ENCODE measurements at regions not wholly inside any gene's neighbourhood (a gene's known extent, or its start where the extent isn't known, plus 50 kb on each side); places are given as distances from the start of the nearest gene placed in this dataset.

DNA sequence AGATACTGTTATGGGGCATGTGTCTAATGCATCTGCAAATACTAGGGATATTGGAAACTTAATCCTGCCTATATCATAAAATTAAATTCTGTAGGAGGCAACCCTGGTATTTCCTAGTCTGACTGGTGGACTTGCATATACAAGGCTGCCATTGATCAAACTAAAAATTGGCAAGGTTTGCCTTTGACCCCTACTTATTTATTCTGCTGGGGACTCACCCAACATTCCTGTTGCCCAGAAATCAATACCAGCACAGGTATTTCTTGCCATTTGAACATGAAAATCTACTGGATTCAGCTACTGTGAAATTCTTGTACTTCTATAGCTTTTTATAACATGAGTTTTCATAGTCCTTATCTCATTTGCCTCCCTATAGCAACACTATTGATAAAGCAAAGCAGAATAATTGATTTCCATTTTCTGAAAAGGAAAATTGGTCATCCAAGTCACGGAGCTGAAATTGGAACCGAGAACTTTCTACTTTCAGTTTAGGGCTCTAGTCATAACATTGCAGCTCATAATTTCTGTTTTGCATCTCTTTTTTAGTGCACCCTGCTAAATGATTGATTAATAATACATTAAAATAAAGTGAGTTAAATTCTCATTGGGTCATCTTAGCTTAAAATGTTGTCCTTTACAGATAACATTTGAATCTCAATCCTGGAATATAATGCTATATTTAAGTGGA is 365.2 kb downstream of the MFSD1 start (continued):
- TF ChIP-seq, protein P1, sequence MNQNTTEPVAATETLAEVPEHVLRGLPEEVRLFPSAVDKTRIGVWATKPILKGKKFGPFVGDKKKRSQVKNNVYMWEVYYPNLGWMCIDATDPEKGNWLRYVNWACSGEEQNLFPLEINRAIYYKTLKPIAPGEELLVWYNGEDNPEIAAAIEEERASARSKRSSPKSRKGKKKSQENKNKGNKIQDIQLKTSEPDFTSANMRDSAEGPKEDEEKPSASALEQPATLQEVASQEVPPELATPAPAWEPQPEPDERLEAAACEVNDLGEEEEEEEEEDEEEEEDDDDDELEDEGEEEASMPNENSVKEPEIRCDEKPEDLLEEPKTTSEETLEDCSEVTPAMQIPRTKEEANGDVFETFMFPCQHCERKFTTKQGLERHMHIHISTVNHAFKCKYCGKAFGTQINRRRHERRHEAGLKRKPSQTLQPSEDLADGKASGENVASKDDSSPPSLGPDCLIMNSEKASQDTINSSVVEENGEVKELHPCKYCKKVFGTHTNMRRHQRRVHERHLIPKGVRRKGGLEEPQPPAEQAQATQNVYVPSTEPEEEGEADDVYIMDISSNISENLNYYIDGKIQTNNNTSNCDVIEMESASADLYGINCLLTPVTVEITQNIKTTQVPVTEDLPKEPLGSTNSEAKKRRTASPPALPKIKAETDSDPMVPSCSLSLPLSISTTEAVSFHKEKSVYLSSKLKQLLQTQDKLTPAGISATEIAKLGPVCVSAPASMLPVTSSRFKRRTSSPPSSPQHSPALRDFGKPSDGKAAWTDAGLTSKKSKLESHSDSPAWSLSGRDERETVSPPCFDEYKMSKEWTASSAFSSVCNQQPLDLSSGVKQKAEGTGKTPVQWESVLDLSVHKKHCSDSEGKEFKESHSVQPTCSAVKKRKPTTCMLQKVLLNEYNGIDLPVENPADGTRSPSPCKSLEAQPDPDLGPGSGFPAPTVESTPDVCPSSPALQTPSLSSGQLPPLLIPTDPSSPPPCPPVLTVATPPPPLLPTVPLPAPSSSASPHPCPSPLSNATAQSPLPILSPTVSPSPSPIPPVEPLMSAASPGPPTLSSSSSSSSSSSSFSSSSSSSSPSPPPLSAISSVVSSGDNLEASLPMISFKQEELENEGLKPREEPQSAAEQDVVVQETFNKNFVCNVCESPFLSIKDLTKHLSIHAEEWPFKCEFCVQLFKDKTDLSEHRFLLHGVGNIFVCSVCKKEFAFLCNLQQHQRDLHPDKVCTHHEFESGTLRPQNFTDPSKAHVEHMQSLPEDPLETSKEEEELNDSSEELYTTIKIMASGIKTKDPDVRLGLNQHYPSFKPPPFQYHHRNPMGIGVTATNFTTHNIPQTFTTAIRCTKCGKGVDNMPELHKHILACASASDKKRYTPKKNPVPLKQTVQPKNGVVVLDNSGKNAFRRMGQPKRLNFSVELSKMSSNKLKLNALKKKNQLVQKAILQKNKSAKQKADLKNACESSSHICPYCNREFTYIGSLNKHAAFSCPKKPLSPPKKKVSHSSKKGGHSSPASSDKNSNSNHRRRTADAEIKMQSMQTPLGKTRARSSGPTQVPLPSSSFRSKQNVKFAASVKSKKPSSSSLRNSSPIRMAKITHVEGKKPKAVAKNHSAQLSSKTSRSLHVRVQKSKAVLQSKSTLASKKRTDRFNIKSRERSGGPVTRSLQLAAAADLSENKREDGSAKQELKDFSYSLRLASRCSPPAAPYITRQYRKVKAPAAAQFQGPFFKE (tag by site-specific recombination; IDR thresholded peaks at IDR 0.05; ENCODE audit: borderline replicate concordance) = no peak
- TF ChIP-seq ZNF138 (tag by site-specific recombination; IDR thresholded peaks at IDR 0.05; ENCODE audit: borderline replicate concordance) (no peak), ZNF670 (tag by site-specific recombination; IDR thresholded peaks at IDR 0.05; ENCODE audit: low read depth) (no peak)

DNA sequence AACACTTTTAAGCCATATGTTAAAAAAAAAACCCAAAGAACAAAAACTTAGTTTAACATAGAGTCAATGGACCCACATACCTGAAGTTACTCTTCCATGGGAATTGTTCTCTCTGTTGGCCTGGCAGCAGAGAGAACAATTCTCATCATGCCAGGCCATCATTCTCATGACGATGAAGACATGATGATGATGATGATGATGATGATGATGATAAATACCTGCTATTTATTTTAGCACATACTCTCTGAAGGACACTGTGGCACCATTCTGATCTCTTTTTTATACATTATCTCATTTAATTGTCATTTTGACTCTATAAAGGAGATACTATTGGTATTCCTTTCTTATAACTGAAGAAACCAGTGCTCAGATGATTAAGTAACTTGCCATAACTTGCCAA is 366.9 kb downstream of the MFSD1 start:
- POLR2A ChIA-PET = no interaction called here
- TF ChIP-seq, protein P2, sequence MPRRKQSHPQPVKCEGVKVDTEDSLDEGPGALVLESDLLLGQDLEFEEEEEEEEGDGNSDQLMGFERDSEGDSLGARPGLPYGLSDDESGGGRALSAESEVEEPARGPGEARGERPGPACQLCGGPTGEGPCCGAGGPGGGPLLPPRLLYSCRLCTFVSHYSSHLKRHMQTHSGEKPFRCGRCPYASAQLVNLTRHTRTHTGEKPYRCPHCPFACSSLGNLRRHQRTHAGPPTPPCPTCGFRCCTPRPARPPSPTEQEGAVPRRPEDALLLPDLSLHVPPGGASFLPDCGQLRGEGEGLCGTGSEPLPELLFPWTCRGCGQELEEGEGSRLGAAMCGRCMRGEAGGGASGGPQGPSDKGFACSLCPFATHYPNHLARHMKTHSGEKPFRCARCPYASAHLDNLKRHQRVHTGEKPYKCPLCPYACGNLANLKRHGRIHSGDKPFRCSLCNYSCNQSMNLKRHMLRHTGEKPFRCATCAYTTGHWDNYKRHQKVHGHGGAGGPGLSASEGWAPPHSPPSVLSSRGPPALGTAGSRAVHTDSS (tag by site-specific recombination; IDR thresholded peaks at IDR 0.05) = peak; percentile 71
- TF ChIP-seq, protein P3, sequence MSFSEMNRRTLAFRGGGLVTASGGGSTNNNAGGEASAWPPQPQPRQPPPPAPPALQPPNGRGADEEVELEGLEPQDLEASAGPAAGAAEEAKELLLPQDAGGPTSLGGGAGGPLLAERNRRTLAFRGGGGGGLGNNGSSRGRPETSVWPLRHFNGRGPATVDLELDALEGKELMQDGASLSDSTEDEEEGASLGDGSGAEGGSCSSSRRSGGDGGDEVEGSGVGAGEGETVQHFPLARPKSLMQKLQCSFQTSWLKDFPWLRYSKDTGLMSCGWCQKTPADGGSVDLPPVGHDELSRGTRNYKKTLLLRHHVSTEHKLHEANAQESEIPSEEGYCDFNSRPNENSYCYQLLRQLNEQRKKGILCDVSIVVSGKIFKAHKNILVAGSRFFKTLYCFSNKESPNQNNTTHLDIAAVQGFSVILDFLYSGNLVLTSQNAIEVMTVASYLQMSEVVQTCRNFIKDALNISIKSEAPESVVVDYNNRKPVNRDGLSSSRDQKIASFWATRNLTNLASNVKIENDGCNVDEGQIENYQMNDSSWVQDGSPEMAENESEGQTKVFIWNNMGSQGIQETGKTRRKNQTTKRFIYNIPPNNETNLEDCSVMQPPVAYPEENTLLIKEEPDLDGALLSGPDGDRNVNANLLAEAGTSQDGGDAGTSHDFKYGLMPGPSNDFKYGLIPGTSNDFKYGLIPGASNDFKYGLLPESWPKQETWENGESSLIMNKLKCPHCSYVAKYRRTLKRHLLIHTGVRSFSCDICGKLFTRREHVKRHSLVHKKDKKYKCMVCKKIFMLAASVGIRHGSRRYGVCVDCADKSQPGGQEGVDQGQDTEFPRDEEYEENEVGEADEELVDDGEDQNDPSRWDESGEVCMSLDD (tag by site-specific recombination; IDR thresholded peaks at IDR 0.05) = no peak
- no peak overlapping the region for H3K4me3 ChIP-seq (ENCODE audit: low read depth, low read length)
- no peaks in the 10 kb centered on the region for H3K4me1 ChIP-seq (ENCODE audit: control insufficient read depth, insufficient read depth, low read length)
- no peak overlapping the region for H3K27ac ChIP-seq (ENCODE audit: extremely low read depth, low read depth, low read length)
- H3K9me3 ChIP-seq (ENCODE audit: control insufficient read depth, insufficient read depth, low read depth, low read length) = no peaks in the 10 kb centered on the region
- H3K36me3 ChIP-seq (ENCODE audit: control insufficient read depth in 2 of 2, insufficient read depth in 1 of 2, low read length in 2 of 2) = no peaks in the 10 kb centered on the region
- CTCF ChIA-PET = no interaction called here

DNA sequence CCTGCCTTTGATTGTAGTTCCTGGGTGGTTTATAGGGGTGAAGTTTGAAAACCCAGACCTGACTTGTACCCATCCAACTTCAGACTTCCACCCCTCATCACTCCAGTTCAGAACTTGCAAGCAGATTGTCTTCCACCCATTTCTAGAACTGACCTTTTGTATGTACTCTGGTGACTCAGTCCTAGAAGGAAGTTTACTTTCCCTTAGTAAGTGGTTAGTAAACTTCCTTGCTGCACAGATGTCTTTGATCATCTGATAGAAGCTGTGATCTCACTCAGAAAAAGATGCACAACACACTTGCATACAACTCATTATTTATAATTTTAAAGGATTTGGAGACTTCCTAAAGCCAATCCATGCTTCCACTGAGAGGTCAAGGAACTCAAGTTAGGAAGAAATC is 368.0 kb downstream of the MFSD1 start:
- POLR2A ChIA-PET = no interaction called here
- H3K36me3 ChIP-seq (ENCODE audit: control insufficient read depth in 2 of 2, insufficient read depth in 1 of 2, low read length in 2 of 2) = no peaks in the 10 kb centered on the region
- TF ChIP-seq RBAK (tag by site-specific recombination; IDR thresholded peaks at IDR 0.05) = no peak
- no peak for TF ChIP-seq TRIM28 (IDR thresholded peaks at IDR 0.05; ENCODE audit: borderline replicate concordance, low read length)
- TF ChIP-seq, protein P4, sequence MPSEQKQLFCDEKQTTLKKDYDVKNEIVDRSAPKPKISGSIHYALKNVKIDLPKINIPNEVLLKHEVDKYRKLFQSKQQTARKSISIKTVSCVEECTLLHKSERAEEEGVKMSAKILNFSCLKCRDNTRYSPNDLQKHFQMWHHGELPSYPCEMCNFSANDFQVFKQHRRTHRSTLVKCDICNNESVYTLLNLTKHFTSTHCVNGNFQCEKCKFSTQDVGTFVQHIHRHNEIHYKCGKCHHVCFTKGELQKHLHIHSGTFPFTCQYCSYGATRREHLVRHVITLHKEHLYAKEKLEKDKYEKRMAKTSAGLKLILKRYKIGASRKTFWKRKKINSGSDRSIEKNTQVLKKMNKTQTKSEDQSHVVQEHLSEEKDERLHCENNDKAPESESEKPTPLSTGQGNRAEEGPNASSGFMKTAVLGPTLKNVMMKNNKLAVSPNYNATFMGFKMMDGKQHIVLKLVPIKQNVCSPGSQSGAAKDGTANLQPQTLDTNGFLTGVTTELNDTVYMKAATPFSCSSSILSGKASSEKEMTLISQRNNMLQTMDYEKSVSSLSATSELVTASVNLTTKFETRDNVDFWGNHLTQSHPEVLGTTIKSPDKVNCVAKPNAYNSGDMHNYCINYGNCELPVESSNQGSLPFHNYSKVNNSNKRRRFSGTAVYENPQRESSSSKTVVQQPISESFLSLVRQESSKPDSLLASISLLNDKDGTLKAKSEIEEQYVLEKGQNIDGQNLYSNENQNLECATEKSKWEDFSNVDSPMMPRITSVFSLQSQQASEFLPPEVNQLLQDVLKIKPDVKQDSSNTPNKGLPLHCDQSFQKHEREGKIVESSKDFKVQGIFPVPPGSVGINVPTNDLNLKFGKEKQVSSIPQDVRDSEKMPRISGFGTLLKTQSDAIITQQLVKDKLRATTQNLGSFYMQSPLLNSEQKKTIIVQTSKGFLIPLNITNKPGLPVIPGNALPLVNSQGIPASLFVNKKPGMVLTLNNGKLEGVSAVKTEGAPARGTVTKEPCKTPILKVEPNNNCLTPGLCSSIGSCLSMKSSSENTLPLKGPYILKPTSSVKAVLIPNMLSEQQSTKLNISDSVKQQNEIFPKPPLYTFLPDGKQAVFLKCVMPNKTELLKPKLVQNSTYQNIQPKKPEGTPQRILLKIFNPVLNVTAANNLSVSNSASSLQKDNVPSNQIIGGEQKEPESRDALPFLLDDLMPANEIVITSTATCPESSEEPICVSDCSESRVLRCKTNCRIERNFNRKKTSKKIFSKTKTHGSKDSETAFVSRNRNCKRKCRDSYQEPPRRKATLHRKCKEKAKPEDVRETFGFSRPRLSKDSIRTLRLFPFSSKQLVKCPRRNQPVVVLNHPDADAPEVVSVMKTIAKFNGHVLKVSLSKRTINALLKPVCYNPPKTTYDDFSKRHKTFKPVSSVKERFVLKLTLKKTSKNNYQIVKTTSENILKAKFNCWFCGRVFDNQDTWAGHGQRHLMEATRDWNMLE (tag by site-specific recombination; conservative IDR thresholded peaks at IDR 0.05; ENCODE audit: low read depth) = no peak
- TF ChIP-seq ZNF747 (tag by site-specific recombination; IDR thresholded peaks at IDR 0.05) = no peak
- TF ChIP-seq KLF8 (tag by site-specific recombination; IDR thresholded peaks at IDR 0.05) = no peak
- TF ChIP-seq, protein P5, sequence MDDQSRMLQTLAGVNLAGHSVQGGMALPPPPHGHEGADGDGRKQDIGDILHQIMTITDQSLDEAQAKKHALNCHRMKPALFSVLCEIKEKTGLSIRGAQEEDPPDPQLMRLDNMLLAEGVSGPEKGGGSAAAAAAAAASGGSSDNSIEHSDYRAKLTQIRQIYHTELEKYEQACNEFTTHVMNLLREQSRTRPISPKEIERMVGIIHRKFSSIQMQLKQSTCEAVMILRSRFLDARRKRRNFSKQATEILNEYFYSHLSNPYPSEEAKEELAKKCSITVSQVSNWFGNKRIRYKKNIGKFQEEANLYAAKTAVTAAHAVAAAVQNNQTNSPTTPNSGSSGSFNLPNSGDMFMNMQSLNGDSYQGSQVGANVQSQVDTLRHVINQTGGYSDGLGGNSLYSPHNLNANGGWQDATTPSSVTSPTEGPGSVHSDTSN (CRISPR knock-in tag; IDR thresholded peaks at IDR 0.05) = no peak
- no peak for TF ChIP-seq GFI1B (tag by site-specific recombination; IDR thresholded peaks at IDR 0.05)
- TF ChIP-seq ZNF664 (tag by site-specific recombination; IDR thresholded peaks at IDR 0.05) = no peak
- TF ChIP-seq, protein P6, sequence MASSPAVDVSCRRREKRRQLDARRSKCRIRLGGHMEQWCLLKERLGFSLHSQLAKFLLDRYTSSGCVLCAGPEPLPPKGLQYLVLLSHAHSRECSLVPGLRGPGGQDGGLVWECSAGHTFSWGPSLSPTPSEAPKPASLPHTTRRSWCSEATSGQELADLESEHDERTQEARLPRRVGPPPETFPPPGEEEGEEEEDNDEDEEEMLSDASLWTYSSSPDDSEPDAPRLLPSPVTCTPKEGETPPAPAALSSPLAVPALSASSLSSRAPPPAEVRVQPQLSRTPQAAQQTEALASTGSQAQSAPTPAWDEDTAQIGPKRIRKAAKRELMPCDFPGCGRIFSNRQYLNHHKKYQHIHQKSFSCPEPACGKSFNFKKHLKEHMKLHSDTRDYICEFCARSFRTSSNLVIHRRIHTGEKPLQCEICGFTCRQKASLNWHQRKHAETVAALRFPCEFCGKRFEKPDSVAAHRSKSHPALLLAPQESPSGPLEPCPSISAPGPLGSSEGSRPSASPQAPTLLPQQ (tag by site-specific recombination; IDR thresholded peaks at IDR 0.05) = no peak
- H3K4me1 ChIP-seq (ENCODE audit: control insufficient read depth, insufficient read depth, low read length) = no peaks in the 10 kb centered on the region
- CTCF ChIA-PET = no interaction called here
- H3K9me3 ChIP-seq (ENCODE audit: control insufficient read depth, insufficient read depth, low read depth, low read length) = no peaks in the 10 kb centered on the region
- H3K27ac ChIP-seq (ENCODE audit: extremely low read depth, low read depth, low read length) = no peak overlapping the region
- H3K4me3 ChIP-seq (ENCODE audit: low read depth, low read length) = no peak overlapping the region

Measured in HEK293 (cell line).